CD14-positive monocyte (primary cell): ENCODE measurements at regions not wholly inside any gene's neighbourhood (a gene's known extent, or its start where the extent isn't known, plus 50 kb on each side); places are given as distances from the start of the nearest gene placed in this dataset.

Source experiments
- DNase-seq, 3 donors: peaks; one replicate each; pipeline ENCODE4 v3.0.0-alpha.2; 2011 to 2022
- H2AFZ ChIP-seq: 2 replicates; pipeline ENCODE4 v1.6.0; 2012; ENCODE audit warnings: mild to moderate bottlenecking, low read depth, low read length, inconsistent platforms; ENCODE audit not compliant: insufficient read depth, poor library complexity, severe bottlenecking
- H3K27ac ChIP-seq, 2 donors: 1 replicate in 1 of 2; 2 replicates in 1 of 2; pipeline ENCODE4 v1.5.1; 2012 to 2013; ENCODE audit warnings: low read length in 2 of 2, control low read depth in 1 of 2, inconsistent platforms in 1 of 2, low read depth in 1 of 2, mild to moderate bottlenecking in 1 of 2
- H3K27me3 ChIP-seq, 2 donors: one replicate each; pipeline versions ENCODE4 v1.6.0 to v1.6.1; 2011 to 2013; ENCODE audit warnings: low read length in 2 of 2; ENCODE audit not compliant: control insufficient read depth in 2 of 2, insufficient read depth in 2 of 2
- H3K36me3 ChIP-seq, 2 donors: replicated peaks in 1 of 2; 1 replicate in 1 of 2; 2 replicates in 1 of 2; pipeline versions ENCODE4 v1.5.1 to v1.6.1; 2012 to 2013; ENCODE audit warnings: low read length in 2 of 2, control low read depth in 1 of 2, inconsistent platforms in 1 of 2, mild to moderate bottlenecking in 1 of 2; ENCODE audit not compliant: insufficient read depth in 2 of 2, control insufficient read depth in 1 of 2
- H3K4me1 ChIP-seq, 2 donors: 1 replicate in 1 of 2; 2 replicates in 1 of 2; pipeline versions ENCODE4 v1.5.1 to v1.6.1; 2012 to 2013; ENCODE audit warnings: low read length in 2 of 2, control low read depth in 1 of 2, inconsistent platforms in 1 of 2, mild to moderate bottlenecking in 1 of 2, moderate library complexity in 1 of 2; ENCODE audit not compliant: insufficient read depth in 2 of 2, control insufficient read depth in 1 of 2
- H3K4me2 ChIP-seq: replicated peaks from 2 replicates; pipeline ENCODE3; 2012; ENCODE audit warnings: low read length, moderate library complexity, mild to moderate bottlenecking; ENCODE audit not compliant: poor library complexity, severe bottlenecking; ENCODE audit errors: extremely low read depth
- H3K4me3 ChIP-seq, 3 experiments: fragments of 200-600 bp in 1 of 3; sonication (generic) in 1 of 3; replicated peaks in 1 of 3; 1 replicate in 2 of 3; 2 replicates in 1 of 3; pipeline ENCODE4 v1.5.1; 2011 to 2013; ENCODE audit warnings: low read length in 3 of 3, mild to moderate bottlenecking in 3 of 3, control low read depth in 2 of 3, low read depth in 2 of 3, inconsistent platforms in 1 of 3, moderate library complexity in 1 of 3
- H3K79me2 ChIP-seq: 2 replicates; pipeline ENCODE4 v1.6.0; 2012; ENCODE audit warnings: mild to moderate bottlenecking, control low read depth, inconsistent platforms, low read length, moderate library complexity; ENCODE audit not compliant: insufficient read depth
- H3K9ac ChIP-seq: 2 replicates; pipeline ENCODE4 v1.6.0; 2017; ENCODE audit warnings: low read length, mild to moderate bottlenecking; ENCODE audit not compliant: insufficient read depth, poor library complexity, severe bottlenecking
- H3K9me3 ChIP-seq, 2 donors: replicated peaks in 1 of 2; 1 replicate in 1 of 2; 2 replicates in 1 of 2; pipeline versions ENCODE4 v1.5.1 to v1.6.1; 2012 to 2013; ENCODE audit warnings: low read length in 2 of 2, control low read depth in 1 of 2; ENCODE audit not compliant: control insufficient read depth in 1 of 2, insufficient read depth in 1 of 2
- H4K20me1 ChIP-seq: 2 replicates; pipeline ENCODE4 v1.6.0; 2012; ENCODE audit warnings: mild to moderate bottlenecking, low read length, control low read depth, moderate library complexity; ENCODE audit not compliant: insufficient read depth
- H3K27ac Mint-ChIP-seq, 7 donors: one replicate each; pipeline ENCODE4 v1.8.0; 2020; ENCODE audit warnings: mild to moderate bottlenecking in 7 of 7, mixed read lengths in 7 of 7, moderate library complexity in 6 of 7, inconsistent platforms in 2 of 7
- H3K27me3 Mint-ChIP-seq, 3 donors: one replicate each; pipeline ENCODE4 v1.8.0; 2021 to 2022; ENCODE audit warnings: low read depth in 3 of 3, mild to moderate bottlenecking in 3 of 3, mixed read lengths in 3 of 3, moderate library complexity in 3 of 3, inconsistent platforms in 1 of 3
- H3K36me3 Mint-ChIP-seq, 2 donors: one replicate each; pipeline ENCODE4 v1.8.0; 2020; ENCODE audit warnings: mixed read lengths in 2 of 2, inconsistent platforms in 1 of 2, mild to moderate bottlenecking in 1 of 2
- H3K4me1 Mint-ChIP-seq: one replicate; pipeline ENCODE4 v1.8.0; 2020; ENCODE audit warnings: mild to moderate bottlenecking, mixed read lengths
- H3K4me3 Mint-ChIP-seq, 2 donors: one replicate each; pipeline ENCODE4 v1.8.0; 2020; ENCODE audit warnings: mild to moderate bottlenecking in 2 of 2, mixed read lengths in 2 of 2, moderate library complexity in 1 of 2
- H3K9me3 Mint-ChIP-seq, 7 donors: one replicate each; pipeline ENCODE4 v1.8.0; 2020 to 2022; ENCODE audit warnings: mixed read lengths in 7 of 7, mild to moderate bottlenecking in 6 of 7, moderate library complexity in 6 of 7, inconsistent platforms in 2 of 7
- CTCF ChIP-seq: fragments of 200-600 bp; IDR thresholded peaks from one replicate; pipeline ENCODE4 v1.8.0; 2022; ENCODE audit warnings: antibody characterized with exemption, mild to moderate bottlenecking
- WGBS: methylation state at CpG from one replicate; pipeline ENCODE4 v1.1.5; 2013; ENCODE audit warnings: missing lambda C conversion rate; ENCODE audit not compliant: insufficient coverage; 5-methylcytosine and 5-hydroxymethylcytosine counted together
- intact Hi-C, 2 donors: fragments of 100-400 bp; cut with micrococcal nuclease; formaldehyde crosslinking; loops; one replicate each; pipeline versions ENCODE4 v1.15.0 to v1.15.1; 2023

- H3K27me3 Mint-ChIP-seq = peaks cover 0 to 2% (median 0%) of the 10 kb centered on the region in 3 donors
- H3K9me3 ChIP-seq = peaks cover 0 to 10% of the 10 kb centered on the region in 2 donors
- H4K20me1 ChIP-seq = no peaks in the 10 kb centered on the region
- H3K36me3 ChIP-seq = no peaks in the 10 kb centered on the region
- H3K9me3 Mint-ChIP-seq = peaks cover 2 to 14% (median 6%) of the 10 kb centered on the region in 7 donors
- no peaks in the 10 kb centered on the region for H3K27me3 ChIP-seq
- no peak for DNase-seq
- no peak overlapping the region for H3K27ac Mint-ChIP-seq
- no peaks in the 10 kb centered on the region for H3K36me3 Mint-ChIP-seq
- H3K4me2 ChIP-seq = no peak overlapping the region
- no peaks in the 10 kb centered on the region for H3K79me2 ChIP-seq
- TF ChIP-seq CTCF = no peak
- H2AFZ ChIP-seq = no peak overlapping the region
- intact Hi-C loops = no loop called here
- no peaks in the 10 kb centered on the region for H3K4me1 Mint-ChIP-seq
- no peak overlapping the region for H3K4me3 ChIP-seq
- H3K4me1 ChIP-seq = no peaks in the 10 kb centered on the region
- H3K4me3 Mint-ChIP-seq = no peak overlapping the region
- H3K9ac ChIP-seq = no peak overlapping the region
- WGBS = no CpG with 5 or more reads among the region's 2 CpGs
- H3K27ac ChIP-seq = no peak overlapping the region
These were observed 190.7 kb upstream of the MCTP2 start for GRCh38 chr15:94040541-94041248.

GRCh38 chr15:94036156-94036555 lies 195.2 kb upstream of the MCTP2 start:
- intact Hi-C loops = no loop called here
- no peak overlapping the region for H3K27ac Mint-ChIP-seq
- peaks cover 0 to 10% (median 7%) of the 10 kb centered on the region in 3 donors for H3K27me3 Mint-ChIP-seq

More at GRCh38 chr15:94036156-94036555, 195.2 kb upstream of the MCTP2 start:
- DNase-seq = no peak
- no peaks in the 10 kb centered on the region for H3K36me3 ChIP-seq
- 83% methylated on average over 1 of the region's 2 CpGs for WGBS
- H3K27ac ChIP-seq = no peak overlapping the region
- no peaks in the 10 kb centered on the region for H4K20me1 ChIP-seq
- Mint-ChIP-seq H3K9me3 (peaks cover 0 to 11% (median 6%) of the 10 kb centered on the region in 7 donors), H3K4me3 (no peak overlapping the region), H3K36me3 (no peaks in the 10 kb centered on the region), H3K4me1 (no peaks in the 10 kb centered on the region)
- no peaks in the 10 kb centered on the region for H3K27me3 ChIP-seq
- no peak overlapping the region for H3K4me3 ChIP-seq
- H3K79me2 ChIP-seq = no peaks in the 10 kb centered on the region
- peaks cover 0 to 10% of the 10 kb centered on the region in 2 donors for H3K9me3 ChIP-seq
- H2AFZ ChIP-seq = no peak overlapping the region
- no peak for TF ChIP-seq CTCF
- H3K4me2 ChIP-seq = no peak overlapping the region
- no peaks in the 10 kb centered on the region for H3K4me1 ChIP-seq
- no peak overlapping the region for H3K9ac ChIP-seq
